IMR-90 (cell line): ENCODE measurements at regions not wholly inside any gene's neighbourhood (a gene's known extent, or its start where the extent isn't known, plus 50 kb on each side); places are given as distances from the start of the nearest gene placed in this dataset.

Experiments
- ATAC-seq: fragments of 200-7000 bp; cut with Tn5 transposase; 2 replicates; pipeline ENCODE4 v1.9.1; 2020; ENCODE audit warnings: low read depth, mild to moderate bottlenecking, moderate library complexity
- BruUV-seq: library from RNA; stranded (reverse); fragments of 400-500 nt; replicated peaks from 2 replicates; lab custom pipeline; 2021; lab: Mats Ljungman, UMichigan
- CTCF ChIA-PET: fragments of 300-600 bp; formaldehyde crosslinking; extraction: SDS; loops from one replicate; lab custom pipeline; 2021; ENCODE audit warnings: antibody characterized with exemption; lab: Yijun Ruan, JAX
- POLR2A ChIA-PET: fragments of 300-600 bp; sonication (Branson Sonifier 250); formaldehyde crosslinking; loops from one replicate; lab custom pipeline; 2022; ENCODE audit warnings: antibody characterized with exemption; ENCODE audit not compliant: unreplicated experiment; lab: Charles Lee
- DNase-seq: peaks from one replicate; pipeline ENCODE4 v3.0.0; 2013
- H2AFZ ChIP-seq: replicated peaks from 2 replicates; pipeline ENCODE3; 2013; ENCODE audit warnings: low read length, mild to moderate bottlenecking; ENCODE audit not compliant: poor library complexity
- H2AK5ac ChIP-seq: 2 replicates; pipeline ENCODE4 v1.6.1; 2013; ENCODE audit warnings: low read depth, low read length, inconsistent platforms
- H2AK9ac ChIP-seq: replicated peaks from 2 replicates; pipeline ENCODE3; 2013; ENCODE audit warnings: mild to moderate bottlenecking, low read depth, low read length, moderate library complexity; ENCODE audit not compliant: poor library complexity
- H2BK120ac ChIP-seq: 2 replicates; pipeline ENCODE4 v1.6.1; 2013; ENCODE audit warnings: low read depth, low read length, inconsistent platforms
- H2BK15ac ChIP-seq: 3 replicates; pipeline ENCODE4 v1.6.1; 2013; ENCODE audit warnings: low read depth, low read length, inconsistent platforms
- H2BK20ac ChIP-seq: 2 replicates; pipeline ENCODE4 v1.6.1; 2013; ENCODE audit warnings: low read depth, mild to moderate bottlenecking, inconsistent platforms, low read length, moderate library complexity
- H2BK5ac ChIP-seq: 2 replicates; pipeline ENCODE4 v1.6.1; 2013; ENCODE audit warnings: mild to moderate bottlenecking, low read depth, low read length, inconsistent platforms; ENCODE audit not compliant: poor library complexity, severe bottlenecking
- H3K14ac ChIP-seq: replicated peaks from 2 replicates; pipeline ENCODE4 v1.6.1; 2013; ENCODE audit warnings: low read depth, low read length, inconsistent platforms
- H3K18ac ChIP-seq: 2 replicates; pipeline ENCODE4 v1.6.1; 2013; ENCODE audit warnings: low read depth, low read length, control low read depth
- H3K23ac ChIP-seq: 2 replicates; pipeline ENCODE4 v1.6.1; 2013; ENCODE audit warnings: low read depth, low read length, inconsistent platforms
- H3K27ac ChIP-seq: 2 replicates; pipeline ENCODE4 v1.5.1; 2013; ENCODE audit warnings: mild to moderate bottlenecking, control low read depth, low read length; ENCODE audit not compliant: insufficient read depth
- H3K27me3 ChIP-seq: 2 replicates; pipeline ENCODE4 v1.6.1; 2013; ENCODE audit warnings: low read length; ENCODE audit not compliant: control insufficient read depth, insufficient read depth
- H3K36me3 ChIP-seq: 2 replicates; pipeline ENCODE4 v1.6.1; 2013; ENCODE audit warnings: low read length, mixed read lengths; ENCODE audit not compliant: control insufficient read depth, insufficient read depth
- H3K4ac ChIP-seq: 2 replicates; pipeline ENCODE4 v1.6.1; 2013; ENCODE audit warnings: low read depth, low read length, inconsistent platforms
- H3K4me1 ChIP-seq: 2 replicates; pipeline ENCODE4 v1.6.1; 2013; ENCODE audit warnings: low read length, mixed read lengths; ENCODE audit not compliant: control insufficient read depth, insufficient read depth
- H3K4me2 ChIP-seq: 2 replicates; pipeline ENCODE4 v1.6.1; 2013; ENCODE audit warnings: low read depth, mild to moderate bottlenecking, control low read depth, low read length, moderate library complexity
- H3K4me3 ChIP-seq: 2 replicates; pipeline ENCODE4 v1.5.1; 2013; ENCODE audit warnings: low read depth, mild to moderate bottlenecking, control low read depth, low read length, moderate library complexity; ENCODE audit not compliant: insufficient read depth
- H3K56ac ChIP-seq: 2 replicates; pipeline ENCODE4 v1.6.1; 2013; ENCODE audit warnings: low read length, inconsistent platforms; ENCODE audit not compliant: insufficient read depth; ENCODE audit errors: extremely low read depth
- H3K79me1 ChIP-seq, 2 experiments: 2 replicates each; pipeline ENCODE4 v1.6.1; 2013; ENCODE audit warnings: low read length in 2 of 2, inconsistent platforms in 1 of 2, low read depth in 1 of 2
- H3K9ac ChIP-seq: 2 replicates; pipeline ENCODE4 v1.6.1; 2013; ENCODE audit warnings: low read depth, low read length, control low read depth
- H3K9me1 ChIP-seq: 2 replicates; pipeline ENCODE4 v1.6.1; 2013; ENCODE audit warnings: low read length, inconsistent platforms; ENCODE audit not compliant: insufficient read depth
- H3K9me3 ChIP-seq: 2 replicates; pipeline ENCODE4 v1.6.1; 2013; ENCODE audit warnings: low read length; ENCODE audit not compliant: control insufficient read depth, insufficient read depth
- H4K20me1 ChIP-seq: 2 replicates; pipeline ENCODE4 v1.6.1; 2013; ENCODE audit warnings: low read length, inconsistent platforms; ENCODE audit not compliant: insufficient read depth
- H4K5ac ChIP-seq: 2 replicates; pipeline ENCODE4 v1.6.1; 2013; ENCODE audit warnings: mild to moderate bottlenecking, low read depth, low read length, control low read depth
- H4K8ac ChIP-seq, 2 experiments: 2 replicates each; pipeline ENCODE4 v1.6.1; 2013; ENCODE audit warnings: low read depth in 2 of 2, low read length in 2 of 2, control low read depth in 1 of 2, inconsistent platforms in 1 of 2
- H4K91ac ChIP-seq: 2 replicates; pipeline ENCODE4 v1.6.1; 2013; ENCODE audit warnings: low read depth, low read length, inconsistent platforms; ENCODE audit not compliant: insufficient read depth
- BHLHE40 ChIP-seq: fragments of 150-350 bp; IDR thresholded peaks from 2 replicates; pipeline ENCODE4 v1.6.1; 2016; ENCODE audit warnings: mild to moderate bottlenecking, low read depth, low read length
- CEBPB ChIP-seq: IDR thresholded peaks from 2 replicates; pipeline ENCODE4 v1.6.1; 2012; ENCODE audit warnings: low read depth, low read length, improper control_type of control experiment
- CHD1 ChIP-seq: IDR thresholded peaks from 2 replicates; pipeline ENCODE4 v1.6.1; 2012; ENCODE audit warnings: low read depth, low read length, improper control_type of control experiment
- CTCF ChIP-seq: conservative IDR thresholded peaks from 2 replicates; pipeline ENCODE4 v1.5.1; 2012; ENCODE audit warnings: mild to moderate bottlenecking, low read depth, low read length, improper control_type of control experiment
- ELK1 ChIP-seq: fragments of 150-350 bp; IDR thresholded peaks from 2 replicates; pipeline ENCODE4 v1.6.1; 2016; ENCODE audit warnings: low read depth, mild to moderate bottlenecking, low read length, moderate library complexity, borderline replicate concordance
- FOS ChIP-seq: fragments of 150-350 bp; IDR thresholded peaks from 2 replicates; pipeline ENCODE4 v1.6.1; 2016; ENCODE audit warnings: low read depth, low read length
- MAFK ChIP-seq: IDR thresholded peaks from 2 replicates; pipeline ENCODE4 v1.6.1; 2012; ENCODE audit warnings: low read depth, low read length, improper control_type of control experiment
- MAZ ChIP-seq: IDR thresholded peaks from 2 replicates; pipeline ENCODE4 v1.6.1; 2012; ENCODE audit warnings: low read depth, mild to moderate bottlenecking, low read length, improper control_type of control experiment, moderate library complexity, borderline replicate concordance
- MXI1 ChIP-seq: IDR thresholded peaks from 2 replicates; pipeline ENCODE4 v1.6.1; 2012; ENCODE audit warnings: low read depth, mild to moderate bottlenecking, low read length, moderate library complexity, borderline replicate concordance
- NFE2L2 ChIP-seq: fragments of 150-350 bp; IDR thresholded peaks from 2 replicates; pipeline ENCODE4 v1.6.1; 2016; ENCODE audit warnings: low read depth, mild to moderate bottlenecking, low read length
- POLR2A ChIP-seq: IDR thresholded peaks from 2 replicates; pipeline ENCODE4 v1.6.1; 2012; ENCODE audit warnings: mild to moderate bottlenecking, low read depth, low read length
- RAD21 ChIP-seq: IDR thresholded peaks from 2 replicates; pipeline ENCODE4 v1.6.1; 2012; ENCODE audit warnings: low read length, improper control_type of control experiment
- RCOR1 ChIP-seq: IDR thresholded peaks from 2 replicates; pipeline ENCODE4 v1.6.1; 2012; ENCODE audit warnings: mild to moderate bottlenecking, low read length, improper control_type of control experiment; ENCODE audit not compliant: insufficient replicate concordance
- RFX5 ChIP-seq: IDR thresholded peaks from 2 replicates; pipeline ENCODE4 v1.8.0; 2012; ENCODE audit warnings: low read depth, mild to moderate bottlenecking, low read length, moderate library complexity
- SMC3 ChIP-seq: fragments of 150-350 bp; IDR thresholded peaks from 2 replicates; pipeline ENCODE4 v1.6.1; 2016; ENCODE audit warnings: low read depth, mild to moderate bottlenecking, antibody characterized with exemption, low read length, moderate library complexity
- USF2 ChIP-seq: fragments of 150-350 bp; IDR thresholded peaks from 2 replicates; pipeline ENCODE4 v1.6.1; 2017; ENCODE audit warnings: mild to moderate bottlenecking, antibody characterized with exemption, low read length, low read depth
- dilution Hi-C: fragments of 300-500 bp; cut with HindIII; formaldehyde crosslinking; loops from one replicate; pipeline ENCODE4 v1.14.3; 2018; ENCODE audit warnings: low sequenced_read_pairs; ENCODE audit not compliant: unreplicated experiment
- in situ Hi-C: fragments of 300-500 bp; cut with MboI; formaldehyde crosslinking; loops from 3 replicates; pipeline ENCODE4 v1.14.3; 2019; ENCODE audit warnings: low sequenced_read_pairs, inconsistent platforms, mixed read lengths
- intact Hi-C: fragments of 100-400 bp; cut with micrococcal nuclease; formaldehyde crosslinking; loops from 2 replicates; pipeline ENCODE4 v1.10.0; 2022

GRCh38 chr21:17101696-17102095 is 411.1 kb upstream of the CXADR start:
- Histone ChIP-seq H3K4me2 (no peak overlapping the region), H3K14ac (no peak overlapping the region), H3K9me3 (peaks cover 8% of the 10 kb centered on the region), H4K5ac (no peak overlapping the region), H3K4me3 (no peak overlapping the region), H3K79me1 (no peaks in the 10 kb centered on the region), H3K27me3 (no peaks in the 10 kb centered on the region), H2AFZ (no peak overlapping the region), H3K4me1 (no peaks in the 10 kb centered on the region), H3K56ac (no peak overlapping the region), H2BK20ac (no peak overlapping the region), H2AK5ac (no peak overlapping the region), H3K9ac (no peak overlapping the region), H3K23ac (no peak overlapping the region), H3K18ac (no peak overlapping the region), H4K20me1 (no peaks in the 10 kb centered on the region), H2BK120ac (no peak overlapping the region), H2BK5ac (no peak overlapping the region), H2BK15ac (no peak overlapping the region), H3K27ac (no peak overlapping the region), H4K8ac (no peak overlapping the region), H3K4ac (no peak overlapping the region), H2AK9ac (no peak overlapping the region), H3K9me1 (no peaks in the 10 kb centered on the region), H4K91ac (no peak overlapping the region), H3K36me3 (no peaks in the 10 kb centered on the region)
- BruUV-seq = no TSS peak
- no peak for ATAC-seq
- ChIA-PET CTCF (interaction anchor here (0.6 kb wide), 1 partner anchor 14 kb away, joined by 3 read pairs; no protein-coding TSS in a partner anchor), POLR2A (no interaction called here)
- in situ Hi-C loops (no loop called here), dilution Hi-C loops (no loop called here), intact Hi-C loops (no loop called here)
- no peak for DNase-seq
- no peak for TF ChIP-seq POLR2A
- TF ChIP-seq SMC3 = no peak
- TF ChIP-seq USF2 = no peak
- no peak for TF ChIP-seq MAFK
- no peak for TF ChIP-seq CEBPB
- no peak for TF ChIP-seq MXI1
- no peak for TF ChIP-seq MAZ
- no peak for TF ChIP-seq FOS
- TF ChIP-seq ELK1 = no peak
- TF ChIP-seq CTCF = no peak
- TF ChIP-seq RAD21 = no peak
- no peak for TF ChIP-seq RFX5
- TF ChIP-seq NFE2L2 = no peak
- TF ChIP-seq BHLHE40 = no peak
- TF ChIP-seq RCOR1 = no peak
- TF ChIP-seq CHD1 = no peak
